ENCODE measurements at regions not wholly inside any gene's neighbourhood (a gene's known extent, or its start where the extent isn't known, plus 50 kb on each side); places are given as distances from the start of the nearest gene placed in this dataset.

DNA sequence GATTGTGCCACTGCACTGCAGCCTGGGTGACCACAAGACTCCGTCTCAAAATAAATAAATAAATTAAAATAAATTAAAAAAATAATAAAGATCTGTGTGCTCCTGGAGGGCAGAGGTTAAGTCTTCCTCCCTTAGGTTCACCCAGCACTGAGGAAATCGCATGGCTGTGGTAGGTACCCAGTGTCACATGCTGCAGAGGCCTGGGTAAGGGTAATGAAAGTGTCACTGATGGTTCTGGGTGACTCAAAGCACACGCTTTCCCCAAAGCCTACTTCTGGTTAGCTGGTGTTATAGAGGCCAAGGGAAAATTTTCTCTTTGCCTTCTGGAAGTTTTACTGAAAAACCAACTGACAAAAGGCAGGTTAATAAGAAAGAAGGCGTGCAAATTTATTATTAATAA lies 88.8 kb upstream of the ITGB1 start:
- H3K9me3 ChIP-seq (ENCODE audit: insufficient read depth, low read length, severe bottlenecking): no peaks in the 10 kb centered on the region
- no peaks in the 10 kb centered on the region for H3K27me3 ChIP-seq (ENCODE audit: insufficient read depth, low read length, poor library complexity)
- no peak overlapping the region for H3K4me2 ChIP-seq (ENCODE audit: insufficient read depth, low read length)
- ATAC-seq (ENCODE audit: insufficient read depth, low read depth) (no peak), DNase-seq (no peak)
- TF ChIP-seq EZH2 (IDR thresholded peaks at IDR 0.05; ENCODE audit: borderline replicate concordance, low read depth, low read length, severe bottlenecking): no peak
- TF ChIP-seq, protein P1, sequence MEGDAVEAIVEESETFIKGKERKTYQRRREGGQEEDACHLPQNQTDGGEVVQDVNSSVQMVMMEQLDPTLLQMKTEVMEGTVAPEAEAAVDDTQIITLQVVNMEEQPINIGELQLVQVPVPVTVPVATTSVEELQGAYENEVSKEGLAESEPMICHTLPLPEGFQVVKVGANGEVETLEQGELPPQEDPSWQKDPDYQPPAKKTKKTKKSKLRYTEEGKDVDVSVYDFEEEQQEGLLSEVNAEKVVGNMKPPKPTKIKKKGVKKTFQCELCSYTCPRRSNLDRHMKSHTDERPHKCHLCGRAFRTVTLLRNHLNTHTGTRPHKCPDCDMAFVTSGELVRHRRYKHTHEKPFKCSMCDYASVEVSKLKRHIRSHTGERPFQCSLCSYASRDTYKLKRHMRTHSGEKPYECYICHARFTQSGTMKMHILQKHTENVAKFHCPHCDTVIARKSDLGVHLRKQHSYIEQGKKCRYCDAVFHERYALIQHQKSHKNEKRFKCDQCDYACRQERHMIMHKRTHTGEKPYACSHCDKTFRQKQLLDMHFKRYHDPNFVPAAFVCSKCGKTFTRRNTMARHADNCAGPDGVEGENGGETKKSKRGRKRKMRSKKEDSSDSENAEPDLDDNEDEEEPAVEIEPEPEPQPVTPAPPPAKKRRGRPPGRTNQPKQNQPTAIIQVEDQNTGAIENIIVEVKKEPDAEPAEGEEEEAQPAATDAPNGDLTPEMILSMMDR (IDR thresholded peaks at IDR 0.05; ENCODE audit: borderline replicate concordance, extremely low read depth, low read length, poor library complexity, severe bottlenecking): no peak
- no peaks in the 10 kb centered on the region for H3K36me3 ChIP-seq (ENCODE audit: insufficient read depth, low read length)
- no peak overlapping the region for H3K9ac ChIP-seq (ENCODE audit: low read depth, low read length)
- no peaks in the 10 kb centered on the region for H3K79me2 ChIP-seq (ENCODE audit: insufficient read depth, low read length)
- peaks cover 19% of the 10 kb centered on the region for H3K4me1 ChIP-seq (ENCODE audit: insufficient read depth, low read length)
- no peak overlapping the region for H3K4me3 ChIP-seq (ENCODE audit: low read depth in 1 of 2, low read length in 2 of 2)
- no peaks in the 10 kb centered on the region for H4K20me1 ChIP-seq (ENCODE audit: insufficient read depth, low read length)
- no peak overlapping the region for H3K27ac ChIP-seq (ENCODE audit: low read length)
- no peak overlapping the region for H2AFZ ChIP-seq (ENCODE audit: low read depth, low read length)

DNA sequence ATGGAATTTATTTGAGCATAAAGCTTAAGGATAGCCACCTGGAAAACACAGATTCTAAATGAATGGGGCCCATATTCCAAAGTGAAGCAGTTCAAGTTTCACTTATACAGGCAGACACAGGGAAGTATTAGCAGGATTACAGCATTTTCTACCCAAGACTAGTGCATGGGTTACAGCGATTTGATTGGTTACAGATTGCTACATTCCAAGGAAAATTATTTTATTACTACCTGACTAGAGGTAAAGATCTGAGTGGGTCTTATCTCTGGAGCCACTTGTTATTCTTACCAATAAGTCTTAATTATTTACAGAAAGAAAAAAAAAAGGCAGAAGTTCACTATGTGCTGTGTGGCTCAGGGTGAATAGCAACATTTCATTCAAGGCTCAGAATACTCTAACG lies 87.4 kb upstream of the ITGB1 start:
- no peaks in the 10 kb centered on the region for H3K79me2 ChIP-seq (ENCODE audit: insufficient read depth, low read length)
- H3K9ac ChIP-seq (ENCODE audit: low read depth, low read length): no peak overlapping the region
- peaks cover 5% of the 10 kb centered on the region for H3K4me1 ChIP-seq (ENCODE audit: insufficient read depth, low read length)
- H3K4me2 ChIP-seq (ENCODE audit: insufficient read depth, low read length): no peak overlapping the region
- ATAC-seq (ENCODE audit: insufficient read depth, low read depth) (no peak), DNase-seq (no peak)
- no peaks in the 10 kb centered on the region for H3K36me3 ChIP-seq (ENCODE audit: insufficient read depth, low read length)
- no peak overlapping the region for H3K4me3 ChIP-seq (ENCODE audit: low read depth in 1 of 2, low read length in 2 of 2)
- no peak for TF ChIP-seq EZH2 (IDR thresholded peaks at IDR 0.05; ENCODE audit: borderline replicate concordance, low read depth, low read length, severe bottlenecking)
- TF ChIP-seq, protein P1 (IDR thresholded peaks at IDR 0.05; ENCODE audit: borderline replicate concordance, extremely low read depth, low read length, poor library complexity, severe bottlenecking): no peak
- H4K20me1 ChIP-seq (ENCODE audit: insufficient read depth, low read length): no peaks in the 10 kb centered on the region
- no peaks in the 10 kb centered on the region for H3K9me3 ChIP-seq (ENCODE audit: insufficient read depth, low read length, severe bottlenecking)
- H3K27me3 ChIP-seq (ENCODE audit: insufficient read depth, low read length, poor library complexity): no peaks in the 10 kb centered on the region
- H2AFZ ChIP-seq (ENCODE audit: low read depth, low read length): no peak overlapping the region
- H3K27ac ChIP-seq (ENCODE audit: low read length): no peak overlapping the region

DNA sequence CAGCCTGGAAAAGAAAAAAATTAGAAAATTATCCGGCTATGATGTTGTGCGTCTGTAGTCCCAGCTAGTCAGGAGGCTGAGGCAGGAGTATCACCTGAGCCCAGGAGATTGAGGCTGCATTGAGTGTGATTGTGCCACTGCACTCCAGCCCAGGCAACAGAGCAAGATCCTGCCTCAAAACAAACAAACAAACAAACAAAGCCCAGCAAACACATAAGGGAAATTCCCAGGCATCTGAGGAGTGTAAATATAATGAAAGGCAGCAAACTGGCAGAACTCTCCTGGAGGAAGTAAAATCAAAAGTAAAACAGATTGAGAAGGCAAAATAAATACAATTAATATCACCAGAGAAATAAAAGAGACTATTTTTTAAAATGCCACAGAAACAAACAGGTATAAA lies 84.5 kb upstream of the ITGB1 start:
- ATAC-seq (ENCODE audit: insufficient read depth, low read depth): no peak
- H3K27ac ChIP-seq (ENCODE audit: low read length): no peak overlapping the region
- no peaks in the 10 kb centered on the region for H3K36me3 ChIP-seq (ENCODE audit: insufficient read depth, low read length)
- no peak for TF ChIP-seq EZH2 (IDR thresholded peaks at IDR 0.05; ENCODE audit: borderline replicate concordance, low read depth, low read length, severe bottlenecking)
- TF ChIP-seq, protein P1 (IDR thresholded peaks at IDR 0.05; ENCODE audit: borderline replicate concordance, extremely low read depth, low read length, poor library complexity, severe bottlenecking): no peak
- H3K4me1 ChIP-seq (ENCODE audit: insufficient read depth, low read length): no peaks in the 10 kb centered on the region
- H3K27me3 ChIP-seq (ENCODE audit: insufficient read depth, low read length, poor library complexity): no peaks in the 10 kb centered on the region
- peaks cover 3% of the 10 kb centered on the region for H3K9me3 ChIP-seq (ENCODE audit: insufficient read depth, low read length, severe bottlenecking)
- no peak overlapping the region for H3K4me3 ChIP-seq (ENCODE audit: low read depth in 1 of 2, low read length in 2 of 2)
- no peak overlapping the region for H3K4me2 ChIP-seq (ENCODE audit: insufficient read depth, low read length)
- DNase-seq: no peak
- no peaks in the 10 kb centered on the region for H3K79me2 ChIP-seq (ENCODE audit: insufficient read depth, low read length)
- H4K20me1 ChIP-seq (ENCODE audit: insufficient read depth, low read length): no peaks in the 10 kb centered on the region
- no peak overlapping the region for H2AFZ ChIP-seq (ENCODE audit: low read depth, low read length)
- no peak overlapping the region for H3K9ac ChIP-seq (ENCODE audit: low read depth, low read length)
